H9 (cell line): ENCODE measurements at regions not wholly inside any gene's neighbourhood (a gene's known extent, or its start where the extent isn't known, plus 50 kb on each side); places are given as distances from the start of the nearest gene placed in this dataset.

Experiments
- DNase-seq: peaks from one replicate; pipeline ENCODE4 v3.0.0-alpha.2; 2017
- H2AFZ ChIP-seq: one replicate; pipeline ENCODE4 v1.6.1; 2013; ENCODE audit warnings: mild to moderate bottlenecking, low read length, control low read depth, moderate library complexity
- H2AK5ac ChIP-seq: 2 replicates; pipeline ENCODE4 v1.6.1; 2013; ENCODE audit warnings: low read length, control low read depth, mixed read lengths; ENCODE audit not compliant: insufficient read length
- H2BK120ac ChIP-seq: one replicate; pipeline ENCODE4 v1.6.1; 2013; ENCODE audit warnings: low read depth, mild to moderate bottlenecking, low read length, control low read depth, inconsistent platforms; ENCODE audit not compliant: poor library complexity, severe bottlenecking
- H2BK12ac ChIP-seq: 2 replicates; pipeline ENCODE4 v1.6.1; 2013; ENCODE audit warnings: low read length, control low read depth, mixed read lengths, low read depth; ENCODE audit not compliant: insufficient read length
- H2BK15ac ChIP-seq: 2 replicates; pipeline ENCODE4 v1.6.1; 2013; ENCODE audit warnings: low read depth, low read length, control low read depth
- H2BK20ac ChIP-seq: one replicate; pipeline ENCODE4 v1.6.1; 2013; ENCODE audit warnings: low read depth, mild to moderate bottlenecking, low read length, control low read depth, inconsistent platforms; ENCODE audit not compliant: poor library complexity, severe bottlenecking
- H2BK5ac ChIP-seq: 2 replicates; pipeline ENCODE4 v1.6.1; 2013; ENCODE audit warnings: low read length, control low read depth, mixed read lengths; ENCODE audit not compliant: insufficient read length
- H3K14ac ChIP-seq: 2 replicates; pipeline ENCODE4 v1.6.1; 2013; ENCODE audit warnings: low read length, control low read depth; ENCODE audit not compliant: insufficient read depth
- H3K18ac ChIP-seq: 2 replicates; pipeline ENCODE4 v1.6.1; 2013; ENCODE audit warnings: low read depth, mild to moderate bottlenecking, mixed read lengths, low read length, control low read depth; ENCODE audit not compliant: insufficient read length
- H3K23ac ChIP-seq: 2 replicates; pipeline ENCODE4 v1.6.1; 2013; ENCODE audit warnings: low read length, control low read depth, mixed read lengths, low read depth; ENCODE audit not compliant: insufficient read length
- H3K23me2 ChIP-seq: 2 replicates; pipeline ENCODE4 v1.6.1; 2013; ENCODE audit warnings: low read depth, mild to moderate bottlenecking, mixed read lengths, low read length, control low read depth; ENCODE audit not compliant: insufficient read length, poor library complexity, severe bottlenecking
- H3K27ac ChIP-seq: 2 replicates; pipeline ENCODE4 v1.5.1; 2013; ENCODE audit warnings: low read length, control low read depth, mixed read lengths, low read depth; ENCODE audit not compliant: insufficient read length
- H3K27me3 ChIP-seq: 2 replicates; pipeline ENCODE4 v1.6.1; 2013; ENCODE audit warnings: low read length, control low read depth, inconsistent platforms; ENCODE audit not compliant: insufficient read depth
- H3K4ac ChIP-seq: 2 replicates; pipeline ENCODE4 v1.6.1; 2013; ENCODE audit warnings: low read depth, mild to moderate bottlenecking, control low read depth, inconsistent platforms, low read length, moderate library complexity
- H3K4me1 ChIP-seq: 2 replicates; pipeline ENCODE4 v1.6.1; 2013; ENCODE audit warnings: low read length, control low read depth, inconsistent platforms; ENCODE audit not compliant: insufficient read depth
- H3K4me2 ChIP-seq: 2 replicates; pipeline ENCODE4 v1.6.1; 2013; ENCODE audit warnings: low read length, control low read depth, mixed read lengths; ENCODE audit not compliant: insufficient read length, insufficient read depth
- H3K56ac ChIP-seq: 2 replicates; pipeline ENCODE4 v1.6.1; 2013; ENCODE audit warnings: low read depth, mild to moderate bottlenecking, mixed read lengths, low read length, control low read depth; ENCODE audit not compliant: insufficient read length
- H3K79me1 ChIP-seq: 2 replicates; pipeline ENCODE4 v1.6.1; 2013; ENCODE audit warnings: low read depth, mild to moderate bottlenecking, moderate library complexity, low read length, control low read depth, inconsistent platforms; ENCODE audit not compliant: insufficient read depth, poor library complexity, severe bottlenecking
- H3K79me2 ChIP-seq: 2 replicates; pipeline ENCODE4 v1.6.1; 2013; ENCODE audit warnings: low read length, control low read depth, inconsistent platforms; ENCODE audit not compliant: insufficient read depth
- H3K9ac ChIP-seq: 2 replicates; pipeline ENCODE4 v1.6.1; 2013; ENCODE audit warnings: low read length, control low read depth, mixed read lengths; ENCODE audit not compliant: insufficient read length; ENCODE audit errors: extremely low read depth
- H3K9me3 ChIP-seq: one replicate; pipeline ENCODE4 v1.6.1; 2013; ENCODE audit warnings: low read depth, low read length, inconsistent platforms; ENCODE audit not compliant: control insufficient read depth
- H3T11ph ChIP-seq: one replicate; pipeline ENCODE4 v1.6.1; 2013; ENCODE audit warnings: mild to moderate bottlenecking, low read length, control low read depth, inconsistent platforms
- H4K20me1 ChIP-seq: one replicate; pipeline ENCODE4 v1.6.1; 2013; ENCODE audit not compliant: control insufficient read depth, insufficient read length, insufficient read depth
- H4K5ac ChIP-seq: 2 replicates; pipeline ENCODE4 v1.6.1; 2013; ENCODE audit warnings: low read depth, mild to moderate bottlenecking, mixed read lengths, low read length, control low read depth; ENCODE audit not compliant: insufficient read length
- H4K8ac ChIP-seq: replicated peaks from 2 replicates; pipeline ENCODE4 v1.6.1; 2013; ENCODE audit warnings: low read length, control low read depth, mixed read lengths, low read depth; ENCODE audit not compliant: insufficient read length
- H4K91ac ChIP-seq: 2 replicates; pipeline ENCODE4 v1.6.1; 2013; ENCODE audit warnings: low read depth, mild to moderate bottlenecking, moderate library complexity, mixed read lengths, low read length, control low read depth; ENCODE audit not compliant: insufficient read length
- H3K27ac Mint-ChIP-seq, 3 experiments: 2 replicates in 2 of 3; 3 replicates in 1 of 3; pipeline ENCODE4 v1.8.0; 2020 to 2021; ENCODE audit warnings: mixed read lengths in 3 of 3, mild to moderate bottlenecking in 1 of 3, moderate library complexity in 1 of 3
- H3K27me3 Mint-ChIP-seq: 2 replicates; pipeline ENCODE4 v1.8.0; 2021; ENCODE audit warnings: low read depth, mild to moderate bottlenecking, moderate library complexity, mixed read lengths
- H3K36me3 Mint-ChIP-seq, 3 experiments: 2 replicates in 2 of 3; 3 replicates in 1 of 3; pipeline ENCODE4 v1.8.0; 2020 to 2021; ENCODE audit warnings: low read depth in 3 of 3, mixed read lengths in 3 of 3; ENCODE audit not compliant: insufficient read depth in 1 of 3
- H3K4me1 Mint-ChIP-seq, 2 experiments: 2 replicates each; pipeline ENCODE4 v1.8.0; 2020; ENCODE audit warnings: mixed read lengths in 2 of 2
- H3K4me3 Mint-ChIP-seq, 2 experiments: 2 replicates in 1 of 2; 3 replicates in 1 of 2; pipeline ENCODE4 v1.8.0; 2020 to 2021; ENCODE audit warnings: mild to moderate bottlenecking in 2 of 2, mixed read lengths in 2 of 2, moderate library complexity in 1 of 2
- H3K9me3 Mint-ChIP-seq, 2 experiments: 2 replicates in 1 of 2; 3 replicates in 1 of 2; pipeline ENCODE4 v1.8.0; 2020; ENCODE audit warnings: mild to moderate bottlenecking in 2 of 2, mixed read lengths in 2 of 2, moderate library complexity in 1 of 2
- WGBS: extraction: QIAGEN DNeasy Blood & Tissue Kit; methylation state at CpG from one replicate; pipeline ENCODE4 v1.1.7; 2013; ENCODE audit warnings: missing lambda C conversion rate, low lambda C conversion rate, mixed read lengths; ENCODE audit not compliant: insufficient read length; ENCODE audit errors: extremely low coverage; 5-methylcytosine and 5-hydroxymethylcytosine counted together
- TF ChIP-seq, protein P1 (sequence below): fragments of 200-600 bp; sonication (generic); conservative IDR thresholded peaks from 3 replicates; pipeline ENCODE4 v1.8.0; 2021; ENCODE audit warnings: antibody characterized with exemption, mild to moderate bottlenecking

DNA sequence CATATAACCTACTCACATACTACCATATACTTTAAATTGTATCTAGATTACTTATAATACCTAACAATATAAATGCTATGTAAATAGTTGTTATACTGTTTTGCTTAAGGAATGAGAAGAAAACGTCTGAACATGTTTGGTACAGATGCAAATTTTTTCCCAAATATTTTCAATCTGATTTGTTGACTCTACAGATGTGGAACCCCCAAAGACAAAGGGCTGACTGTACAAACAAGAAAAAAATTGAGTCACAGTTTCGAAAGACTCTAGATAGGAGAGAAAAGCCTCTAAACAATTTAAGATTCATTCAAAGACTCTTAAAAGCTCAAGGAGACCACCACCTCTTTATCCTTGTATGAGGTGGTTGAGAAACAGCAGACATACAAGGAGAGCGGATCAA, 142.8 kb downstream of the SLC7A11 start:
- no peak overlapping the region for H3K18ac ChIP-seq
- no peak overlapping the region for H2AK5ac ChIP-seq
- no peak overlapping the region for H2BK15ac ChIP-seq
- H3K9ac ChIP-seq = no peak overlapping the region
- H3K27ac Mint-ChIP-seq = no peak overlapping the region
- H3K79me1 ChIP-seq = no peaks in the 10 kb centered on the region
- no peak overlapping the region for H3K14ac ChIP-seq
- no peaks in the 10 kb centered on the region for H3K27me3 Mint-ChIP-seq
- no peak for DNase-seq
- no peak overlapping the region for H3K4me3 Mint-ChIP-seq
- no CpG with 5 or more reads among the region's 3 CpGs for WGBS
- H2BK20ac ChIP-seq = no peak overlapping the region
- H3K27me3 ChIP-seq = no peaks in the 10 kb centered on the region
- H3K4me1 Mint-ChIP-seq = peaks cover 5 to 6% of the 10 kb centered on the region in 2 experiments; a peak in 3 of 4 replicates
- H4K91ac ChIP-seq = no peak overlapping the region
- no peak overlapping the region for H3K23ac ChIP-seq
- H3K4me1 ChIP-seq = no peaks in the 10 kb centered on the region
- no peaks in the 10 kb centered on the region for H3K36me3 Mint-ChIP-seq
- no peaks in the 10 kb centered on the region for H3K79me2 ChIP-seq
- H2AFZ ChIP-seq = no peak overlapping the region
- no peaks in the 10 kb centered on the region for H4K20me1 ChIP-seq
- H3K56ac ChIP-seq = no peak overlapping the region
- H3K27ac ChIP-seq = no peak overlapping the region
- no peak overlapping the region for H3T11ph ChIP-seq
- H2BK12ac ChIP-seq = no peak overlapping the region
- no peak overlapping the region for H3K4ac ChIP-seq
- H3K4me2 ChIP-seq = no peak overlapping the region
- no peak overlapping the region for H4K5ac ChIP-seq
- no peak overlapping the region for H2BK120ac ChIP-seq
- H3K9me3 Mint-ChIP-seq = no peaks in the 10 kb centered on the region; a peak in 1 of 5 replicates
- H3K23me2 ChIP-seq = no peaks in the 10 kb centered on the region
- no peaks in the 10 kb centered on the region for H3K9me3 ChIP-seq
- H4K8ac ChIP-seq = no peak overlapping the region
- TF ChIP-seq, protein P1, sequence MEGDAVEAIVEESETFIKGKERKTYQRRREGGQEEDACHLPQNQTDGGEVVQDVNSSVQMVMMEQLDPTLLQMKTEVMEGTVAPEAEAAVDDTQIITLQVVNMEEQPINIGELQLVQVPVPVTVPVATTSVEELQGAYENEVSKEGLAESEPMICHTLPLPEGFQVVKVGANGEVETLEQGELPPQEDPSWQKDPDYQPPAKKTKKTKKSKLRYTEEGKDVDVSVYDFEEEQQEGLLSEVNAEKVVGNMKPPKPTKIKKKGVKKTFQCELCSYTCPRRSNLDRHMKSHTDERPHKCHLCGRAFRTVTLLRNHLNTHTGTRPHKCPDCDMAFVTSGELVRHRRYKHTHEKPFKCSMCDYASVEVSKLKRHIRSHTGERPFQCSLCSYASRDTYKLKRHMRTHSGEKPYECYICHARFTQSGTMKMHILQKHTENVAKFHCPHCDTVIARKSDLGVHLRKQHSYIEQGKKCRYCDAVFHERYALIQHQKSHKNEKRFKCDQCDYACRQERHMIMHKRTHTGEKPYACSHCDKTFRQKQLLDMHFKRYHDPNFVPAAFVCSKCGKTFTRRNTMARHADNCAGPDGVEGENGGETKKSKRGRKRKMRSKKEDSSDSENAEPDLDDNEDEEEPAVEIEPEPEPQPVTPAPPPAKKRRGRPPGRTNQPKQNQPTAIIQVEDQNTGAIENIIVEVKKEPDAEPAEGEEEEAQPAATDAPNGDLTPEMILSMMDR = no peak
- H2BK5ac ChIP-seq = no peak overlapping the region
